Thoracic aorta (tissue), 2 donors: ENCODE measurements at regions not wholly inside any gene's neighbourhood (a gene's known extent, or its start where the extent isn't known, plus 50 kb on each side); places are given as distances from the start of the nearest gene placed in this dataset.

Experiments
- ATAC-seq: fragments of 150-250 bp; one replicate; pipeline ENCODE4 v1.8.0; 2017; ENCODE audit warnings: low read depth; ENCODE audit not compliant: insufficient number of reproducible peaks, low FRiP score
- DNase-seq: peaks from one replicate; pipeline ENCODE4 v3.0.0-alpha.2; 2020; ENCODE audit warnings: low spot score
- H3K27ac ChIP-seq, 2 donors: fragments of 200-600 bp; sonication (generic); 1 replicate in 1 of 2; 2 replicates in 1 of 2; pipeline ENCODE4 v1.5.1; 2016; ENCODE audit warnings: mild to moderate bottlenecking in 2 of 2, moderate library complexity in 2 of 2
- H3K27me3 ChIP-seq: fragments of 200-600 bp; sonication (generic); replicated peaks from 2 replicates; pipeline ENCODE4 v1.6.0; 2016; ENCODE audit warnings: mild to moderate bottlenecking; ENCODE audit not compliant: insufficient read depth
- H3K36me3 ChIP-seq: fragments of 200-600 bp; sonication (generic); one replicate; pipeline ENCODE4 v1.5.1; 2016
- H3K4me1 ChIP-seq, 2 donors: fragments of 200-600 bp; sonication (generic); 1 replicate in 1 of 2; 2 replicates in 1 of 2; pipeline versions ENCODE4 v1.5.1 to v1.6.0; 2016; ENCODE audit warnings: low read depth in 2 of 2, mild to moderate bottlenecking in 1 of 2; ENCODE audit not compliant: control insufficient read depth in 1 of 2
- H3K4me3 ChIP-seq: fragments of 200-600 bp; sonication (generic); 2 replicates; pipeline ENCODE4 v1.5.1; 2016; ENCODE audit warnings: mild to moderate bottlenecking
- H3K9me3 ChIP-seq: fragments of 200-600 bp; sonication (generic); 2 replicates; pipeline ENCODE4 v1.5.1; 2016
- CTCF ChIP-seq: fragments of 200-600 bp; sonication (generic); IDR thresholded peaks from one replicate; pipeline ENCODE4 v1.5.1; 2019; ENCODE audit warnings: antibody characterized with exemption

DNA sequence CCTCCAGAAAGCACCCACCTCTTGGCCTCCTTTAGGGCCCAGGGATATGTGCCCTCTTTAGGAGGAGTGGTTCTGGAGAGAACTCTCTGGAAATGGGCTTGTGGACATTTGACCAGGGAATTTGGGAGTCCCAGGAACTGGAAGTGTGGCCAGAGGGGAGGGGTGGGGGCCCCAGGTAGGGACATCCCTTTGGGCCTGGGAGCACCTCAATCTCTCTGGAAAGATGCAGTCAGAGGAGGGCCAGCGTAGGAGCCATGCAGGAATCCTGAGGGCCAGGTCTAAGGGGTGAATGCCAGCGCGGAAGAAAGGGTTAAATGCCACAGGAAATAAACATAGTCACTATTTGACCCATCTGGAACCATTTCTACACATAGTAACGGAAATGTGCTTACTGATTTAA lies 50.3 kb upstream of the ITGA11 start:
- Histone ChIP-seq H3K27me3 (no peaks in the 10 kb centered on the region), H3K27ac (no peak overlapping the region), H3K36me3 (no peaks in the 10 kb centered on the region), H3K4me1 (peaks cover 40 to 71% of the 10 kb centered on the region in 2 donors), H3K4me3 (no peak overlapping the region), H3K9me3 (no peaks in the 10 kb centered on the region)
- no peak for TF ChIP-seq CTCF
- DNase-seq (no peak), ATAC-seq (no peak)

- Histone ChIP-seq H3K27ac (peak overlapping the region; percentile 27 to 93), H3K4me1 (peaks cover 44 to 78% of the 10 kb centered on the region in 2 donors), H3K27me3 (no peaks in the 10 kb centered on the region), H3K4me3 (no peak overlapping the region), H3K36me3 (no peaks in the 10 kb centered on the region), H3K9me3 (no peaks in the 10 kb centered on the region)
- DNase-seq: no peak
- no peak for ATAC-seq
- TF ChIP-seq CTCF: no peak
Observed at GRCh38 chr15:68483165-68483564, 51.2 kb upstream of the ITGA11 start.

DNA sequence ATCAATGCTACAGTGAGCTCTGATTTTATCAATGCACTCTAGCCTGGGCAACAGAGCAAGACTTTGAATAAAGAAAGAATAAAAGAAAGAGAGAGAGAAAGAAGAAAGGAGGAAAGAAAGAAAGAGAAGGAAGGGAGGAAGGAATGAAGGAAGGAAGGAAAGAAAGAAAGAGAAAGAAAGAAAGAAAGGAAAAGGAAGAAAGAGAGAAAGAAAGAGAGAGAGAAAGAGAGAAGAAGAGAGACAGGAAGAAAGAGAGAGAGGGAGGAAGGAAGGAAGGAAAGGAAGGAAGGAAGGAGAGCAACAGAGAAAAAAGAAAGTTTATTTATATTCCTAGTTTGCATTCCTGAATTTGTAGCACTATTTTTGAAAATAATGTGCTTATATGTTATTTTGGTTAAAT lies 52.3 kb upstream of the ITGA11 start:
- Histone ChIP-seq H3K27ac (peak overlapping the region; percentile 93 to 98), H3K4me3 (peak overlapping the region; percentile 55)
- ATAC-seq: no peak

GRCh38 chr15:68484696-68485400 lies 52.9 kb upstream of the ITGA11 start:
- TF ChIP-seq CTCF: no peak
- H3K9me3 ChIP-seq: no peaks in the 10 kb centered on the region
- H3K27me3 ChIP-seq: no peaks in the 10 kb centered on the region
- DNase-seq (no peak), ATAC-seq (peak; percentile 66)
- peak overlapping the region; percentile 55 for H3K4me3 ChIP-seq
- no peaks in the 10 kb centered on the region for H3K36me3 ChIP-seq
- H3K4me1 ChIP-seq: peaks cover 38 to 65% of the 10 kb centered on the region in 2 donors
- H3K27ac ChIP-seq: peak overlapping the region; percentile 93 to 98

More for the DNA sequence above, 52.3 kb upstream of the ITGA11 start:
- Histone ChIP-seq H3K36me3 (no peaks in the 10 kb centered on the region), H3K9me3 (no peaks in the 10 kb centered on the region), H3K4me1 (peaks cover 41 to 68% of the 10 kb centered on the region in 2 donors), H3K27me3 (no peaks in the 10 kb centered on the region)
- TF ChIP-seq CTCF: no peak
- DNase-seq: no peak

- Histone ChIP-seq H3K36me3 (no peaks in the 10 kb centered on the region), H3K27me3 (no peaks in the 10 kb centered on the region), H3K9me3 (no peaks in the 10 kb centered on the region), H3K4me1 (peaks cover 31 to 55% of the 10 kb centered on the region in 2 donors), H3K4me3 (no peak overlapping the region), H3K27ac (peak overlapping the region; percentile 93 to 98)
- TF ChIP-seq CTCF: no peak
- DNase-seq: no peak
- no peak for ATAC-seq
Observed at GRCh38 chr15:68485721-68486360, 53.9 kb upstream of the ITGA11 start.
